DMS79 treated with DMSO at 0.1 percent for 48 hours (cell line): ENCODE measurements at regions not wholly inside any gene's neighbourhood (a gene's known extent, or its start where the extent isn't known, plus 50 kb on each side); places are given as distances from the start of the nearest gene placed in this dataset.
A peak's percentile ranks its signal among the peaks of the same experiment; 100 is the strongest.
"Not testable (repeated sequence)": the region's sequence is repeated elsewhere in the genome, so short reads cannot be mapped to it uniquely, and the experiment has no call there.

Experiments
- DNase-seq: peaks from one replicate; lab custom pipeline; 2025; lab: John Stamatoyannopoulos, UW

- DNase-seq = not testable (repeated sequence)
Measured at GRCh38 chr1:95297906-95298305, 63.9 kb downstream of the RWDD3 start.

- DNase-seq = no peak
Measured at GRCh38 chr1:95301091-95301490, 67.1 kb downstream of the RWDD3 start.

- DNase-seq = no peak
Measured at GRCh38 chr1:95301614-95302013, 67.6 kb downstream of the RWDD3 start.

- DNase-seq = no peak
Measured at GRCh38 chr1:95304803-95305202, 70.8 kb downstream of the RWDD3 start.

- no peak for DNase-seq
Measured at GRCh38 chr1:95308276-95309030, 74.4 kb downstream of the RWDD3 start.

- no peak for DNase-seq
Measured at GRCh38 chr1:95309031-95309471, 75.0 kb downstream of the RWDD3 start.

GRCh38 chr1:95311014-95311413, 77.0 kb downstream of the RWDD3 start:
- no peak for DNase-seq

GRCh38 chr1:95311762-95312161, 77.8 kb downstream of the RWDD3 start:
- no peak for DNase-seq

GRCh38 chr1:95312181-95312580, 78.2 kb downstream of the RWDD3 start:
- DNase-seq = no peak

- DNase-seq = no peak
Measured at GRCh38 chr1:95313527-95313926, 79.5 kb downstream of the RWDD3 start.

- DNase-seq = no peak
Measured at GRCh38 chr1:95321531-95321930, 87.5 kb downstream of the RWDD3 start.

- no peak for DNase-seq
Measured at GRCh38 chr1:95323123-95323522, 89.1 kb downstream of the RWDD3 start.

- no peak for DNase-seq
Measured at GRCh38 chr1:95325349-95325748, 91.3 kb downstream of the RWDD3 start.

- DNase-seq = no peak
Measured at GRCh38 chr1:95326023-95326422, 92.0 kb downstream of the RWDD3 start.

- no peak for DNase-seq
Measured at GRCh38 chr1:95332754-95333153, 98.7 kb downstream of the RWDD3 start.

- DNase-seq = no peak
Measured at GRCh38 chr1:95339377-95339776, 105.4 kb downstream of the RWDD3 start.

GRCh38 chr1:95340061-95340460, 106.1 kb downstream of the RWDD3 start:
- DNase-seq = no peak

- peak; percentile 99 for DNase-seq
Measured at GRCh38 chr1:95352767-95353166, 118.8 kb downstream of the RWDD3 start.

- peak; percentile 99 for DNase-seq
Measured at GRCh38 chr1:95353194-95353593, 119.2 kb downstream of the RWDD3 start.

GRCh38 chr1:95364546-95364945, 130.5 kb downstream of the RWDD3 start:
- DNase-seq = no peak

GRCh38 chr1:95366498-95366897, 132.5 kb downstream of the RWDD3 start:
- no peak for DNase-seq

GRCh38 chr1:95368178-95368577, 134.2 kb downstream of the RWDD3 start:
- DNase-seq = no peak

- DNase-seq = no peak
Measured at GRCh38 chr1:95369985-95370690, 136.1 kb downstream of the RWDD3 start.
